ENCODE measurements at regions not wholly inside any gene's neighbourhood (a gene's known extent, or its start where the extent isn't known, plus 50 kb on each side); places are given as distances from the start of the nearest gene placed in this dataset.

DNA sequence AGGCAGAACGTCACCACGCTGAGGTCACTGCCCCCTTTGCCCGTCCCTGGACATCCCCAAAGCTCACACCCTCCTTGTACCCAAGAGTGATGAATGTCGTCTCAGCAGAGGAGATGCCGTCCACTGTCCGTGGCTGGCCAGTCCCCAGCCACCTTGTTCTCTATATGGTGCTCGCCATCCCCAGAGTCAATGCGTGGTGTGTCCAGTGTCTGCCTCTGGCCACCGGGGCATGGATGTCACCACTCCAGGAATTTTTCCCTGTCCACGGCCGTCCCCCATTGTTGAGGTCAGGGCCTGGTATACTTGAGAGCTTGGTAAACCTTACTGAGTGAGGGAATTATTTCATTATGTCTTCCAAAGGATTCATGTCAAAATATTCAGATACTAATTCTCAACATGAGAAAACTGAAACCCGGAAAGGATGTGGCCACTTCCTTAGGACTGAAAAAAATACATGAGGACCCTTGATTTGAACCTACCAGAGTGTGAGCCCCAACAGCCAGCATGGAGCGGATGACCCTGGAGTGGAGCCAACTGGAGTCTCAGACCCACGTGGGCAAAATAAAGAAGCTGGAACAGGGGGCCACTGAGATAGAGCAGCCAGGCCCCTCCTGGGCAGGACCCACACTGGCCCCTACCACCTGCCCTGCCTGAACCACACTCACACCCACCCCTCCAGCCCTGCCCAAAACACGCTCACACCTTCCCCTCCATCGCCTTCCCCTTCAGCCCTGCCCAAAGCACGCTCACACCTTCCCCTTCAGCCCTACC lies 376.4 kb downstream of the BRD1 start:
- DNase-seq = no peak

DNA sequence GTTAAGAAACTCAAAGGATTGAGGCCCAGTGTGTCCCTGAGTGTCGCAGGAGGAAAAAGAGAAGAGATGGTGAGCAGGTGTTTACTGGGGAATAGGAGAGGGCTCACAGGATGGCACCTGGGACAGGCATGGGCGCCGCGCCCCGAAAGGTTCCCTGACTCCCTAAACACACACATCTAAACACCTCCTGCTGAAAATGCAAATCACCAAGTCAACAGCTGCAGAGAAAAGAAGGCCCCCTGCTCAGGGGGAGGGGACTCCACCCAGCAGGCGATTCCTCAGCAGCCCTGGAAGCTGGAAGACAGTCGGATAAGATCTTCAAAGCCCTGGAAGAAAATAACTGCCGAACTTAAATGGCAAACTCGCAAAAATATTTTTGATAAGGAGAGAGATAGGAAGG lies 377.2 kb downstream of the BRD1 start:
- DNase-seq = no peak

DNA sequence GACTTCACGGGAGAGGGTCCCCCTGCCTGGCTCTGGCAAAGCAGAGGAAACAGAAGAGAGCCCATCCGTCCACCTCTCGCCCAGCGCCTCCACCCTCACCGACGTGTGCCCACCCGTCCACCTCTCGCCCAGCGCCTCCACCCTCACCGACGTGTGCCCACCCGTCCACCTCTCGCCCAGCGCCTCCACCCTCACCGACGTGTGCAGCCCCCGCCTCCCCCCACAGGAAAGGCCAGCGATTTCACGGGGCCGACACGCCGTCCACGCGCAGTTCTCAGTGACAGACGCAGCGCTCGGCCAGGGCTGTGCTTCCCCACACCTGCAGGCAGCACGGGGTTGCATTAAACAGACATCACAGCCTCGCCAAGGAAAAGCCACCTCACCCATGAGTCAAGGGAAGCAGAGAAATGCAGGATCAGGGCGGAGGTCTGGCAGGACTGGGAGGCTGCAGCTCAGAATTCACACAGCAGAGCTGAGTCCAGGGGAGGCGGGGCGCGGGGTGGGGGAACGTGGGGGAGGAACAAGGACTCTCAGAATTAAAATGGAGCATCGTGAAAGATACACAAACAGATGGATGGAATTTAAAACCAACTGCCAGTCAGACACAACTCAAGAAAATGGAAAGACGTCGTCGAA lies 377.7 kb downstream of the BRD1 start:
- DNase-seq = no peak

DNA sequence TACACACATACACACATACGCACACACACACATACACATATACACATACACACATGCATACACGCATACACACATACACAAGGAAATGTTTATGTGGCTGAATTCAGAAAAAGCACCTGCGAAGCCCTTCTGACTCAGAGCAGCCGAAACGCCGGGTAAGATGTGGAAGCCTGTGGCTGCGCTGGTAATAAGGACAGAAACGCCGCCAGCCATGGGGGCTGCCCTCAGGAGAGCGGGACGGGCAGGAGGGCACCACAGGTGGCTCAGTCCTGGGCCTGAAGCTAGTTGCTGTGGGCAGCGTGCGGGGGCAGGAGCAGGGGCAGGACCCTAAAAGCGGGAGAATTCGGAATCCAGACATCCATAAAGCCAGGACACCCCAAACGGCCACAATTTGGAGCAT lies 378.3 kb downstream of the BRD1 start:
- no peak for DNase-seq

DNA sequence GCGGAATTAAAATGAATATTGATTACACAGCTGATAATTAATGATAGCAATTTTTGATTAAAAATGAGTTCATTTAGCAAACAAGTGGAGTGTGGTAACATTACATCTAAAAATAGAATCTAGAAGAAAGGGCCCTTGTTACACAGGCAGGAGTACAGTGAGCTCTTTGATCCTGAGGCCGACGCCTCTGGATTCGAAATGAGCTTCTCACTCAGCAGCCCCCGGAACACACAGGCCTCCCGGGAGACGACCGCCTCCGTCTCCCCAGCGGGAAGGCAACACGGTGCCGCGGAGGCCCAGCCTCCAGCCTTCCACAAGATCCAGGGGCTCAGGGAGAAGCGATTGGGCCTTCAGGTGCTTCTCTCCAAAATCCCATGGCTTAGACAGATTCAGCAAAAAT lies 379.1 kb downstream of the BRD1 start:
- DNase-seq = no peak

DNA sequence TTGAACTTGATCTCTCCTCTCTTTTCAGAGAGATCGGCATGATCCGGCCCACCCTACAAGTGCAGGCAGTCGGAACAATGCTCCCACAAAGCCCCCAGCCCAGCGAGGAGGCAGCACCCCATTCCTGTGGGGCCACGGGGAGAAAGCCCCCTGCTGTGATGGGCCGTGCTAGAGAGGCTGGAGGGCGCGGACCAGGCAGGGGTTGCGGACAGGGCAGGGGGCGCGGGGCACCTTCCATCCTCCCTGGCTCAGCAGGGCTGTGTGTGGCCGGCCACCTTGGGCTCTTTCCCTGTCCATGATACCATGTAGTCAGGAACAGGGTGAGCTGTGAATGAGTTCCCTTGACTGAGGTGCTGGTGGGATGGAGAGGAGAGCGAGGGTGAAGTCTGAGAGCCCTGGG lies 379.8 kb downstream of the BRD1 start:
- DNase-seq = no peak

DNA sequence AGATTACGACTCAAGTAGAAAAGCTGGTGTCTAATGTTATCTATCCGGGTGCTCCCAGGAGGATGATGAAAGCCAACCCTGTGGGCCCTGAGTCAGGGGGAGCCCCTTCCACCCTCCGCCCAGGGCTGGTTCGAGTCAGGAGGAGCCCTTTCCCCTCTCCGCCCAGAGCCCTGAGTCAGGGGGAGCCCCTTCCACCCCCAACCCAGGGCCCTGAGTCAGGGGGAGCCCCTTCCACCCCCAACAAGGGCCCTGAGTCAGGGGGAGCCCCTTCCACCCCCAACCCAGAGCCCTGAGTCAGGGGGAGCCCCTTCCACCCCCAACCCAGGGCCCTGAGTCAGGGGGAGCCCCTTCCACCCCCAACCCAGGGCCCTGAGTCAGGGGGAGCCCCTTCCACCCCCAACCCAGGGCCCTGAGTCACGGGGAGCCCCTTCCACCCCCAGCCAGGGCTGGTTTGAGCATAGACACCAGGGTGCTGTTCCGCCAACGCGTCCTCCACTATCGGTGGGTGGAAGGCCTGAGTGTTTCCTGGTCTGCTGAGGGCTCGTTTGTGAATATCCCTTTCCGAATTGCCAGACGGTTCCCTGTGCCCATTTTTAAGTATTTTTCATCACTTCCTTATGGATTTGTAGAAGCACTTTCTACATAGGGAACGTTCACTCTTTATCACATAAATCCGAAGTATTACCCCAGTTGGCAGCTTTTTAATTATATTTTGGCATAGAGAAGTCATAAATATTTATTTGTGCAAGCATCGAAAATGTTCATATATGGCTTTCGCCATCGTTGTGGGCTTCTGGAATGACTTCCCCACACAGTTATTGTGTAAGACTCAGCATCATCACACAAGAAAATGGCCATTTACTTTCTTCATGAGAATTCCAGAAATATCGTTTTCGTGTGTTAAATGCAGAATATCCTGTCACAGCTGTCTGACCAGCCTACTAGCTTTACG lies 380.6 kb downstream of the BRD1 start:
- DNase-seq = no peak

DNA sequence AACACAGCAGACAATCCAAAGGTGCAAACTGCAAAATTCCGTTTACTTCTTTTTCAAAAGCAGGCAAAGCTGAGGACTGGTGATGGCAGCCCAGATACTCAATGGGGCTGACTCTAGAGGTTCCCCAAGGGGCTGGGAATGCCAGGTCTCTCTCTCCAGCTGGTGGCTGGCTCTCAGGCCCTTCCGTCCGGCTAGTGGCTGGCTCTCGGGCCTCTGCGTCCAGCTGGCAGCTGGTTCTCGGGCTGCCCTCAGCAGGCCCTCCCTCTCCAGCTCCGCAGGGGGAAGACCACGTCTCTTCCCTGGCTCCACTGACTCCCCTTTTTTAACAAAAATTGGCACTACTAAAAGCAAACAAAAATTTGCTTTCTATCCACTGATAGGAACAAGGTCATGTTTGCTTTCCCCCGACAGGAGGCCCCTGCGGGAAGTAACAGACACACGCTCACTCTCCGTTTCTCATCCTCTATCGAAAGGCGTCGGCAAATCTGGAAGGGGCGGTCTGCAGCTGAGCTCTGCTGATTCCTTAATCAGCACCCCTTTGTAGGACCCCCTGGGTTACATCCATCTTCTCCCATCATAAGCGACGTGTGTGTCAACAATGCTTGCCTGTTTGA lies 381.4 kb downstream of the BRD1 start:
- DNase-seq = no peak

DNA sequence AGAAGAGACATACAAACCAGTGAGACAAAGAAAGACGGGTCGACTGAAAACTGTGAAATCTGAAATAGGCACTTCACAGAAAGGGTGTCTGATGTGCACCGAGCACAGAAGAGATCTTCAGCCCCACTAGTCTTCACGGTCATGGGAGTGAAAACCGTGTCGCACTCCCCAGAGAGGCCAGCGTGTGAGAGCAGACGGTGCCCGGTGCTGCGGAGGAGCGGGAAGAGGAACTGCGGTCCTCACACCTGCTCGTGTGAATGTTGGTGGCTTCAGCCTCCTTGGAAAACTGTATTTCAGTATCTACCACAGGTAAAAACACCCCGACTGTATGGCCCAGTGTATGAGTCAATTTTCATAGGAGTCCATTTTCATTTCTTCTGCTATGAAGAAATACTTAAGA lies 382.9 kb downstream of the BRD1 start:
- DNase-seq = no peak

DNA sequence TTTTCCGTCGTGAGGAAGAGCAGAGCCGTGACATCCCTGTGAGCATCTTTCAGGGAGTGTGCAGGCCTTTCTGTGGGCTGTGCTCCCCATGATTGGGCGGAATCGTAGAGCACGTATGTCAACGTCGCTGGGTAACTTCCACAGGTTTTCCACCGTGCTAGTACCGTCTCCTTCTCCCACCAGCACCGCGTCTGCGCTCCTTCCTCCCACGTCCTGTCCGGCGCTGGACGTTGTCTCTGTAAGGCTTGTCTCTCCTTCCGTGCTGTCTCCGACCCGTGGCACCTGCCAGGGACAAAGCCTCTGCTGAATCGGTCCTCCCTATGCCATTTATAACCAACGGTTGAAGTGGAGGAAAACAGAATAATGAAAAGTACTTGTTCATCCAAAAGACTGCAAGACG lies 386.7 kb downstream of the BRD1 start:
- no peak for DNase-seq

DNA sequence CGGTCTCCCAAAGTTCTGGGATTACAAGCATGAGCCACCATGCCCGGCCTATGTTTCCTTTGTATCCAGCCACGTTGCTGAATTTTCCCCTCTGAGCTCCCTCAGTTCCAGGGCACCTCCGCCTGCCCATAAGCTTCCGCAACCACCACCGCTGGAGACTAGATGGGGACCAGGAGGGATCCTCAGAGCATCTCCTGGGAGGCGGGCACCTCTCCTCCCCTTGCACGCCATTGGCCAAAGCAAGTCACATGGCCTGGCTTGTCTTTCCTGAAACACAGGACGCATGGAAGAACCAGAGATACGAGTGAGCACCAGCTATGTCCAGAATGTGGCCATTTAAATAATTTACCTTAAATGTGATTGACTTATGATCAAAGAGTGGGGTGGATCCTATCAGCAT lies 388.3 kb downstream of the BRD1 start:
- no peak for DNase-seq

DNA sequence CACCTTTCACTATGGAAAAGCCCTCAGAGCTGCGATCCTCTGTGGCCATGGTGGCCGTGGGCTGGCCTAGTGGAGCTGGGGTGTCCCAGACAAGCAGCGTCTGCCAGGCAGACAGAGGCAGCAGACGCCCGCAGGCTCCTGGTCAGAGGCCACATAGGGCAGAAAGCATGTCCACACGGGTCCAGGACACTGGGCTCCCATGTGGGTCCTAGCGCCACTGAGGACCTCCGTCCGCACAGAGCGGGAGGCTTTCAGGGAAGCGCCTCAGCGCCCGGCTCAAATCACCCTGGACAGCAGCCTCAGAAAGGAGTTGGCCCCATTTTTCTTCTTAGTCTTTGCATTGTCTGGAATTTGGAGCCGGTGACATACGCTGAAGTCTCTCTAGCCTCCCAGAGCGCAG lies 389.7 kb downstream of the BRD1 start:
- DNase-seq = no peak

DNA sequence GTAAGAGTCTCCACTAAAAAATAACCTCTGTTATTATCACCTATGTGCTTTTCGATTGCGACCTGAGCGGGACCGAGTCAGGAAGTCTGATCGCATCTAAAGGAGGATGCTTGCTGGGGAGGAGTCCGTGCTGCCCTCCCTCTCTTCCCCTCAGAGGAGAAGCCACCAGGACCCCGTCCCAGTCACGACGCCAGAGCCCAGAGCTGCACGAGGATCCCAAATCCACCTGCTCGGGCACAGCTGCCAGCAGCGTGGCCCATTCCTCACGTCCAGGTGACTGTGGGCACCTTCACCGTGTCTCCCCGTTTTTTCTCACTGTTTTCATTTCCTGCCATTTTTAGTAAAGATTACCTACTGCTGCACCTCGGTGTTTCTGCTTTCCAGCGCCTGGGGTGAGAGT lies 390.3 kb downstream of the BRD1 start:
- DNase-seq = no peak

DNA sequence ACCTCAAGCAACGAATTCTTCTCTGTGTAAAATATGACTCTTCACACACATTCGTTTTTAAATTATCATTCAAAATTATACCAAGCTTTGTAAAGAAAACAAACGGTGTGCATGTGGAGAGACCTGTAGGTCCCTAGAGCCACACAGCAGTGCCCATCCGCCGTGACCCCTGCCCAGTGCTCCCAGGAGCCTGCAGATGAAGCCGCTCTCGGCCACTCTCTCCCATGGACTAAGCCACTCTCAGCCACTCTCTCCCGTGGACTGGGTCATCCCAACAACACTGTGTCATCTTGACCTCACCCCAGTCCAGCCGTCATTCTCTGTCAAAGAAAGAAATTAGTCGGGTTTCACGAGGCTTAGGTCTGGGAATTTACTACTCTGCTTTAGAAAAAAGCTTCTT lies 391.6 kb downstream of the BRD1 start:
- DNase-seq = no peak

DNA sequence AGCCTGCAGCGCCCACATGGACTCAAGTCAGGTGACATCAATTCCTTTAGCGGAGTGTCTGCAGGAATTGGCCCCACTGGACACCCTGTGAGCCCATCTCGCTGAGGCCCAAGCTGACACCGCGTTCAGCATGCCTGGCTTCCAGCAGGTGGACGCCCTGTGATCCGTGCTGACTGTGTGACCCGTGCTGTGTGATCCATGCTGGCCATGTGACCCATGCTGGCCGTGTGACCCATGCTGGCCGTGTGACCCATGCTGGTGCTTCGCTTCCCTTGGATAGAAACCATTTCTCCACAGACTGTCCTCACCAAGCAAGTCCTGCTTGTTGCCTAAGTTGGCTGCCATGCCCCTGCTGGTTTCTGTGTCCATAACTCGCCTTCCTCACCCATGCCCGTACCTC lies 392.1 kb downstream of the BRD1 start:
- DNase-seq = no peak

DNA sequence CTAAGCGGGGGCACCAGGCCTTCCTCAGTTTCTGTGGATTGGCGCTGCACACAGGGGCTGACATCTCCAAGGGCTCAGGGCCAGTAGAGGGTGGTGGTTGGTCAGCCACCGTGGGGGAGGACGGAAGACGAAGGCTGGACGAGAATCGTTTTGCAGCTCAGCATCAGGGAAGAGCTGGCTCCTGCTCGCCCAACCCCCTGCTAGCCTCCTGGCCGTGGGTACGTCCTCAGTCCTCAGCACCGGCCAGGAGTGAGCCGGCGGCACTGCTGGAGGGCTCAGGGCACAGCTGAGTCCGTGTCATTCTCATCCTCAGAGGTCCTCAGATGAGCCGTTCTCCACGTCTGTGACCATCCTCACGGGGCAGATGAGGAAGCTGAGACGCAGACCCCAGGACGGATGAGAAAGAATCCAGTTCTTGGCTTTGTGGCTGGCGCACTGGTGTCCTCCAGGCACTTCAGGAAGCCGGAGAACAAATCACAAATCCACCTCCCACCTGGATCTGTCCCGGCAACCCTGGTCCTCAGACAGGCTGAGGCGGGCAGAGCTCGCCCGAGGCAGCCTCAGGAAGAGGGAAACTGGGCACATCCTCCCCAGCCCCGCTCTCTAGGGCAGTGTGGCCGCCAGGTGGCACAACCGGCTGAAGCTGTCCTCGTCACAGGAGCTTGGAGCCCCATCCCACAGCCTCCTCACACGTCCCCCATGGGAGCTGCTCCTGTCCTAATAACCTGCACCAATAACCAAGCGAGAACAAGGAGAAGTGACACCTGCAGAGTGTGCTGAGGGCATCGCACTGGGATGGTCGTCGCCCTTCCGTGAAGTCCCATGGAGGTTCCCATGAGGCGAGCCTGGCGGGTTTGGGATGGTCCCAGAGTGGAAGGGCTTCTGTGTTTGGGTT lies 393.7 kb downstream of the BRD1 start:
- DNase-seq = no peak

DNA sequence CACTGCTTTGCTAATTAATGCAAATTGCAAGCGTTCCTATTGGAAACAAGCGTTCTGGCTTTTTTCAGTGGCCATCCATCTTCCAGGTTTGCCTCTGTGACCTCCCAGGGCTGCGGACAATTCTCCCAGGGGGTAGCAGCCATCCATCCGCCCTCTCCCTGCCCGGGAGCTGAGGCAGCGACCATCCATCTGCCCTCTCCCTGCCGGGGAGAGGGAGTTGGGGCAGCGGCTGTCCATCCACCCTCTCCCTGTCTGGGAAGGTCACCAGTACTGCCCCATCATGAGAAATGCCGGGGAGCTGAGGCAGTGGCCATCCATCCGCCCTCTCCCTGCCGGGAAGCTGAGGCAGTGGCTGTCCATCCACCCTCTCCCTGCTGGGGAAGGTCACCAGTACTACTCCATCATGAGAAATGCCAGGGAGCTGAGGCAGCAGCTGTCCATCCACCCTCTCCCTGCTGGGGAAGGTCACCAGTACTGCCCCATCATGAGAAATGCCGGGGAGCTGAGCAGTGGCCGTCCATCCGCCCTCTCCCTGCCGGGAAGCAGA lies 394.7 kb downstream of the BRD1 start:
- no peak for DNase-seq

DNA sequence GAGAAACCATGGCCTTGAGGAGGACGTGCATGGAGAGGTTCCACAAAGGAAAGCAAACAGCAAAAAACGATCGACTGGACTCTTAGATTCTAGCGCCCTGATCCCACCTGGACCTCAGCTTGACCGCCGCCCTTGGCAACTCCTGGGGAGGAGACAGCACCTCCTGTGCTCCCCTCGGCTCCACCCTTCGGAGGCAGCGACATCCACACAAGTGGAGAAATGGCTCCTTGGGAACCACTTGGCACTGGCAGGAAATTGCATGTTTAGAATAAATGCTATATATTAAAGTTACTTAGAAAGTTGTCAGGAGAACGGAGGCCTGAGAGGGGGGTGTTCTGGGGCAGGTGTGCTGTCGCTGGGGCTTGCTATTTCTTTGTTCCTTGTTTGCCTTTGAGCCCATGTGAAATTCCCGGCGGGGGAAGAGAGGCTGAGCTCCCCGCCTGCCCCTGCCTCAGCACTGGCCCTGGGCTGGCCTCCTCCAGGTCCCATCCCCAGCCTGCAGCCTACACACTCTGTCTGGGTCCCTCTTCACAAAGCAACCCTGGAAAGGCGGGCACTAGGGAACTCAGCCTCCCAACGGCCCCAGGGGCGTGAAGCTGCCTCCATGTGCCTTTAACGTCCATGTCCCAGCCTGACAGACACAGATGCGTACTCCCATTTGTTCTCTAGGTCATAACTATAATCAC lies 395.3 kb downstream of the BRD1 start:
- no peak for DNase-seq

DNA sequence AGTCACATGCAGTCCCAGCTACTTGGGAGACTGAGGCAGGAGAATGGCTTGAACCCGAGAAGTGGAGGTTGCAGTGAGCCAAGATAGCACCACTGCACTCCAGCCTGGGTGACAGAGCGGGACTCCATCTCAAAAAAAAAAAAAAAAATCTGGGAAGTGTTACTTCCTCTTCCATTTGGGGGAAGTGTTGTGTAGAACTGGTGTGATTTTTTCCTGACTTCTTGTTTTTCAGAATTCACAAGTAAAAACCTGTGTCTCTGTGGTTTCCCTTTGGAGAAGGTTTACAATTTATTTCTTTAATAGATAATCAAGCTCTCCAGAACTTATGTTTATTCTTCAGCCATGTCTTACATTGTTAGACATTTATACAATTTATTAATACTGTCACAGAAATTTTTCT lies 396.1 kb downstream of the BRD1 start:
- DNase-seq = no peak

DNA sequence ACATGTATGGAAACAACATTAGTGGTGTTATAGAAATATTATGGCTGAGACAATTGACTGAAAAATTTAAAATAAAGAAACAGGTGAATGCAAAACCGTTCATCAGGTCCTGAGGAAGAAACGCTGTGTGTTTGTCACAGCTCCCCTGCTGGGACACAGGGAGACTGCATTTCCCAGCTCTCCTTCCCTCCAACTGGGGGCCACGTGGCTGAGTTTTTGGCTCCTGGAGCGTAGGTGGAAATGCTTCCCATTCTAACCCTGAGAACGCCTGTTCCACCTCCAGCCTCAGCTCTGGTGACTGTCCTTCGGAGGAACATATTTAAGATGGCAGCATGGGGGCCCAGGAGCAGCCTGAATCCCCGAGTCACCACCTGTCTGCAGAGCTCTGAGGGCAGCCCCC lies 398.6 kb downstream of the BRD1 start:
- no peak for DNase-seq

DNA sequence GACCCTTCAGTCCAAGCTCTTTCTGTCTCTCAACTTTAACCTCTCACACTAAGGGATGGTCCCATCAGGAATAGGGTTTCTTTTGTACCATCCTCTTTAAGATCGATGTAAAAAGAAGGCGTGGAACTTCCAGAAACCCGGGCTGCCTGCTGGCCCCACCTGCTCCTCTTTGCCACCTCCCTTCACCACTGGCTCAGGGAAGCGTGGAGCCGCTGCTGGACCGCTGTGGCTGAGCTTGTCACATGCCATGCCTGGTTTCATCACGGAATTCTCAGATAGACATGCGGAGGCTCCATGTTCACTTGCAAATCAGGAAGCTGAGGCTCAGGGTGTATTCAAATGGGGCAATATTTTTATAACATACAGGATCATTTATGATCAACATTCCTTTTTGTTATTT lies 399.7 kb downstream of the BRD1 start:
- DNase-seq = no peak

All from bone marrow (tissue), 2 donors.